SH-SY5Y (cell line): ENCODE measurements at regions not wholly inside any gene's neighbourhood (a gene's known extent, or its start where the extent isn't known, plus 50 kb on each side); places are given as distances from the start of the nearest gene placed in this dataset.

Experiments
- GATA2 ChIP-seq: IDR thresholded peaks from 2 replicates; pipeline ENCODE4 v1.6.1; 2011; ENCODE audit warnings: mild to moderate bottlenecking, low read depth, low read length
- GATA3 ChIP-seq: IDR thresholded peaks from 2 replicates; pipeline ENCODE4 v1.6.1; 2011; ENCODE audit warnings: low read depth, mild to moderate bottlenecking, low read length, moderate library complexity

DNA sequence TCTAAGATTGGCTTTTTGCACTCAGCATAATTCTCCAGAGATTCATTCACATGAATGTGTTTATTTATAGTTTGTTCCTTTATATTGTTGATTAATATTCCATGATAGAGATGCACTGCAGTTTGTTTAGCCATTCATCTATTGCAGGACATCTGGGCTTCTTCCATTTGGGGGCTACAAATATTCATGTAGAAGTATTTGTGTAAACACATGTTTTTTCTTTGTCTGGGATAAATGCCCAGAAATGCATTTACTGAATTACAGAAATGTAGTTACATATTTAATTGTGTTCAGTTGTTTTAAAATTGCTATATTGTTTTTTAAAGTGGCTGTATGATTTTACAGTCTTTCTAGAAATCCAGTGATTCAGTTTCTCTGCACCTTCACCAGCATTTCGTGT lies 635.0 kb downstream of the ZIC1 start:
- TF ChIP-seq GATA2 = no peak
- no peak for TF ChIP-seq GATA3
